HG02623 (cell line): ENCODE measurements at regions not wholly inside any gene's neighbourhood (a gene's known extent, or its start where the extent isn't known, plus 50 kb on each side); places are given as distances from the start of the nearest gene placed in this dataset.

Source experiments
- ATAC-seq: cut with Tn5 transposase; IDR thresholded peaks from one replicate; pipeline ENCODE4 v1.9.1; 2021; ENCODE audit warnings: moderate library complexity; ENCODE audit not compliant: unreplicated experiment

GRCh38 chr13:74683411-74683810 lies 549.2 kb upstream of the KLF12 start:
- no peak for ATAC-seq

DNA sequence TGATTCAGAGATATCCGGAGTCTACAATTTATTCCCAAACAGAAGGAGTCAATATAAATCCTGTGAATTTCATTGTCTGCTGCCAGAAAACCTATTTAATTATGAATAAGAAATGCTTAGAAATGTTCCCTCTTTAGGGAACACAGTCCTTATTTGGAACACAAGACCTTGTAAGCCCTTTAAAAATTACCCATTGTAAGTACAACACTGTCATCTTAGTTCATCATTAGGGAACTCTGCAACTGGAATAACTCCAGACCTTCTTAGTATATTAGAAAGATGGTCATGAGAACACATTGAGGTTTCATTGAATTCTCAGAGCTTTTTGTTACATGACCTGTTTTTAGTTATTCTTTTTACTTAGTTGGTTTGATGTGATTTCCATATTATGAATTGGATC lies 548.5 kb upstream of the KLF12 start:
- no peak for ATAC-seq

DNA sequence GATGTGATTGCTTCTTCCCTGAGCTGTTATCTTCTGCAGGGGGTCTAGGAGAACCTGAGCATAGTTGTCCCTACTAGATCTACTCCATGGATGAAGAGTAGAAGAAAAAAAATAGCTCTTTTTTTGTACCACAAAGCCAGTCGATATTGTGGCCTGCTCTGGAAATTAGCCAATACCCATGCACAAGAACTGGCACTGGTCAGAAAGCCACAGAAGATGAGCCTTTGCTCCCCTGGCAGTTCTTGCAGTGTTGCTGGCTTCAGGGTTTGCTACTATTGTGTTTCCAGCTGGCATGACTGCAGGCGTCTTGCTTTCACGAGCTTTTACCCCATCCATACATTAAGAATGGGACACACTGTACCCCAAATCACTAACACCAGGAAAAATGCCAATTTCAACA lies 547.7 kb upstream of the KLF12 start:
- ATAC-seq, result no peak

GRCh38 chr13:74678308-74678965 lies 544.2 kb upstream of the KLF12 start:
- no peak for ATAC-seq

- ATAC-seq, result no peak
Measured at GRCh38 chr13:74675972-74676371, 541.8 kb upstream of the KLF12 start.

DNA sequence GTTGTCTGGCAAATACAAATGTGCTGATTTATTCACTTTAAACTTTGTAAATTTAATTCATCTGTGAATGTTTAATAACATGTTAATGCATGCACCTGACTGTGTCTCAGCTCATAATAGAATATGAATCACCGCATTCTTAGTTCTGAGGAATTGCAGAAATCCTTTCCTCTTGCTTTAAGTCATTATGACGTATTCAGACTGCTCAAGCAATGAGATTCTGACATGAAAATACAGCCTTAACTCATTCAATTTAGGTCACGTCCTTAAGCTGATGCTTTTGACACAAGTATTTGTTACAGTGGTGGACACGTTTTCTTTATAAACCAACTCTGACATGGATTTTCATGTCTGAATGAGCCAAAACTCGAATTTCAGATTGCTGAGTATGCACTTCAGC lies 541.0 kb upstream of the KLF12 start:
- no peak for ATAC-seq

DNA sequence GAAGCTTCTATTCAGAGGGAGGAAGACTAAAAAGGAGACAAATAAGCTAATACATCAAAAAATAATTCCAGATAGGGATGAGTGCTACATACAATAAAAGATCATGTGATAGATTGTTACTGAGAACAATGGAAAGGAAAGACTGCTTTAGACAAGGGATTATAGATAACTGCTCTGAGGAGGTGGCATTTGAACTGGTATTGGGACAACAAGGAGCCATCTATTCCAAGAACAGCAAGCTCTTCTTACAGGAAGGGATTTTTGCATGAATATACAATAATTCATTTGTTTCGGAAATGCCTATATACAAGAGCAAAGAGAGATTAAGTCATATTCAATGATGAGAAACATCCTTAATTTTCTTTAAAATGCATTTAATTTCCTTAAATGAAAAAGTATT lies 540.5 kb upstream of the KLF12 start:
- ATAC-seq, result no peak

GRCh38 chr13:74669149-74669548 lies 534.9 kb upstream of the KLF12 start:
- ATAC-seq, result no peak

- ATAC-seq, result no peak
Measured at GRCh38 chr13:74667656-74668203, 533.5 kb upstream of the KLF12 start.

GRCh38 chr13:74662905-74663304 lies 528.7 kb upstream of the KLF12 start:
- no peak for ATAC-seq

DNA sequence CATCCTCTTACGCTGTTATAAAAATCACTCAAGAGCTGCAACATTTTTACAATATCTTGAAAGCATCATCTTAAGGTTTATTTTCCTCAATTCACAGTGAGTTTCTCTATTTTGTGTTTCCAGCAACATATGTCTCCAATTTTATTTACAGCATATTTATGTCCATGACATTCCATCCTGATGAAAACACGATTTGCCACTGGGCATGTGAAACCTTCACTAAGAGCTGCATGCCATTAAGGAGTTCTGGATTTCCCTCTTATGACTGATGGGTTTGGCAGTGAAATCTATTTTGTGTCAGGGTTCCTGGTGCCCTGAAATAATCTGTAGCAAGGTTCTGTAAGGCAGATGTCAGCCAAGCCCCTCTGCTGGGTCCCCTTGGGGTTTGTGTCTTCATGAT lies 527.6 kb upstream of the KLF12 start:
- no peak for ATAC-seq

DNA sequence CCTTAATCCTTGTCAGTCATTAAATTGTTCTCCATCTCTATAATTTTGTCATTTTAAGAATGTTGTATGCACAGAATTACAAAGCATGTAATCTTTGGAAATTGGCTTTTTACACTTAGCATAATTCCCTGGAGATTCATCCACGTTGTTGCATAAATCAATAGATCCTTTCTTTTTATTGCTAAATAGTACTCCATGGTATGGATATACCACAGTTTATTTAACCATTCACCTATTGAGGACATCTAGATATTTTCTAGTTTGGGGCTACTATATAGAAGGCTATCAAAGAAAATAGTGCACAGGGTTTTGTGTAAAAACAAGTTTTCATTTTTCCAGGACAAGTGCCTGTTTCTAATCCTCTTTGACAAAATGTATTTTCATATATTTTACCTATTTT lies 523.6 kb upstream of the KLF12 start:
- no peak for ATAC-seq

- ATAC-seq, result no peak
Measured at GRCh38 chr13:74651121-74651520, 516.9 kb upstream of the KLF12 start.

DNA sequence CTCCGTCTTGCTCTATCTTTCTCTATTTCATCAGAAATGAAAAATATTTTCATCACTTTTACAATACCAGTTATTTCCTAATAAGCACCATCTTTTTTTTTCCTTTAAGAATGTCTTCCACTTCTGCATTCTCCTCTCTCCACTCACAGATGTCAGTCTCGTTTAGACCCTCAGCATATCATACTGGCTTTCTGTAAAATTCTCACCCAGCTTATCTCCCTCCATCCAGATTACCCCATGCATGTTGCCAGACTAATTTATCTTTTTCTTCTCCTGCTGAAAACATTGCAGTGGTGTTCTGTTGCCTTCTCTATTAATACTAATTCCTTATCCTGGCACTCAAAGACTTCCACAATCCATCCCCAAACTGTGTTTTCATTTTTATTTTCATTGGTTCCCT lies 513.8 kb upstream of the KLF12 start:
- ATAC-seq, result no peak

DNA sequence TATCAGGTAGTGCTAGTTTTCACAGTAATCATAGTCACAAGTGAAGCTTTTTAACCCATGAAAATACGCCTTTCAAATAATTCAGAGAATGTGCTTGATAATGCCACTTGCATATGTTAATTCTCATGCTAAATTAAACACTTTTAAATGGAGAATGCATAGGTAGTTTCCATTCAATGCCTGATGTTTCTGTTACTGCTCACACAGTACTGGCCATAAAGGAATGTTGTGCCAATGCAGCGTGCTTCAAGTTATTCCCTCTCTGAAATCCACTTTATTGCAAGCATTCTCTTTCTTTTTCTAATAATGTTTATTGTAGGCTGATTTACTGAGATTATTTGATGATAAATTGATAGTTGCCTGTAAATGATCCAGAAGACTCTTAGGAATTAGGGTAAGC lies 513.0 kb upstream of the KLF12 start:
- ATAC-seq, result no peak

DNA sequence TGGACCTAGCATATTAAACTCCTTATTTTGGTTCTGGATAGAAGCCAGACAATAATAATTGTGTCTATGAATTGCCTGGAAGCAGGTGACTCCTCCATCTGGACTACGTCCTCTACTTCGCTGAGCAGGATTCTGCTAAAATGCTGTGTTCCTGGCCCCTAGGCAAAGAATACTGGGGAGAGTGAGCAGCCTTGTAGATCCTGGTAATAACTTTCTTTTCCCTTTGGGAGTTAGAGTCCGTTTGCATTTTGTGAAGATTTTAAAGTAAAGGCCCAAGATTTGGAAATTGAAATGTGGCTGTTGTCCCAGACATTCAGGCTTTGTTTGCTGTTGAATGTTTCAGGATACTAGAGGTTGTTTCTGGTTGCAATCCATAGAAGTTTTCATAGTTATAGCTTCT lies 511.9 kb upstream of the KLF12 start:
- ATAC-seq, result no peak

- no peak for ATAC-seq
Measured at GRCh38 chr13:74645586-74645985, 511.4 kb upstream of the KLF12 start.

GRCh38 chr13:74644229-74644628 lies 510.0 kb upstream of the KLF12 start:
- no peak for ATAC-seq

GRCh38 chr13:74641586-74641985 lies 507.4 kb upstream of the KLF12 start:
- no peak for ATAC-seq

- ATAC-seq, result no peak
Measured at GRCh38 chr13:74633734-74634133, 499.5 kb upstream of the KLF12 start.

- ATAC-seq, result no peak
Measured at GRCh38 chr13:74629985-74630384, 495.8 kb upstream of the KLF12 start.

DNA sequence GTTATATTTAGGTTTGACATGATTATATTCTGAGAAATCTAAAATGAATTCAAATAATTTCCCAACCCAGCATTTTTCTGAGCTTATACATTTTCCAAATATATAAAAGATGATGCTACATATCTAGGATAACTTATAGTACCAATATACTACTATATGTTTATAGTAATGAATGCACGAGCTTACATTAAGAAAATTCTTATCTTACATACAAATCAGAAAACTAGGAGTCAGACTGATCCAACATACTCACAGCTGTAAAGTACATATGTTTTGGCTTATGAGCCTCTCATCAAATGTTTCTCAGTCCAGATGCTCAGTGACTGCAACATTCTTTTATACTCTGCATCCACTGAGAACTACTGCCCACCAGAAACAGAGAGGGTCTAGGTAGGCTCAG lies 491.3 kb upstream of the KLF12 start:
- ATAC-seq, result no peak

GRCh38 chr13:74623761-74624160 lies 489.6 kb upstream of the KLF12 start:
- no peak for ATAC-seq
